HG03139 (cell line): ENCODE measurements at regions not wholly inside any gene's neighbourhood (a gene's known extent, or its start where the extent isn't known, plus 50 kb on each side); places are given as distances from the start of the nearest gene placed in this dataset.

Experiments used
- ATAC-seq: cut with Tn5 transposase; IDR thresholded peaks from one replicate; pipeline ENCODE4 v1.9.1; 2021; ENCODE audit not compliant: unreplicated experiment

GRCh38 chr10:78504181-78504580 is 470.5 kb downstream of the RPS24 start:
- no peak for ATAC-seq

DNA sequence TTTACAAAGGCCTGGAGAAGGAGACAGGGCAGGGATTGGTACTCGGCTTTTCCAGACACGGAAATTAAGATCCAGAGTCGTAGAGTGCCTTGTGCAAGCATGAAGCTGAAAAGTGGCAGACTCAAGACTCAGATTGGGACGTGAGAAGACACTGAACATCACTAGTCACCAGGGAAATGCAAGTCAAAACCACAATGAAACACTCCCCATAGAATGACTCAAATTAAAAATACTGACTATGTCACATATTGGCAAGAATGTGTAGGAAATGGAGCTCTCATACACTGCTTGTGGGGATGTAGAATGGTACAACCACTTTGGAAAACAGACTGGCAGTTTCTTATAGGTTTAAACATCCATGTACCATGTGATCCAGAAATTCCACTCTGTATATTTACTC is 472.0 kb downstream of the RPS24 start:
- no peak for ATAC-seq

- ATAC-seq = no peak
These were observed 473.0 kb downstream of the RPS24 start for GRCh38 chr10:78506614-78507013.

GRCh38 chr10:78507510-78508160 is 474.0 kb downstream of the RPS24 start:
- ATAC-seq = no peak

- ATAC-seq = no peak
These were observed 475.5 kb downstream of the RPS24 start for GRCh38 chr10:78508955-78509748.

DNA sequence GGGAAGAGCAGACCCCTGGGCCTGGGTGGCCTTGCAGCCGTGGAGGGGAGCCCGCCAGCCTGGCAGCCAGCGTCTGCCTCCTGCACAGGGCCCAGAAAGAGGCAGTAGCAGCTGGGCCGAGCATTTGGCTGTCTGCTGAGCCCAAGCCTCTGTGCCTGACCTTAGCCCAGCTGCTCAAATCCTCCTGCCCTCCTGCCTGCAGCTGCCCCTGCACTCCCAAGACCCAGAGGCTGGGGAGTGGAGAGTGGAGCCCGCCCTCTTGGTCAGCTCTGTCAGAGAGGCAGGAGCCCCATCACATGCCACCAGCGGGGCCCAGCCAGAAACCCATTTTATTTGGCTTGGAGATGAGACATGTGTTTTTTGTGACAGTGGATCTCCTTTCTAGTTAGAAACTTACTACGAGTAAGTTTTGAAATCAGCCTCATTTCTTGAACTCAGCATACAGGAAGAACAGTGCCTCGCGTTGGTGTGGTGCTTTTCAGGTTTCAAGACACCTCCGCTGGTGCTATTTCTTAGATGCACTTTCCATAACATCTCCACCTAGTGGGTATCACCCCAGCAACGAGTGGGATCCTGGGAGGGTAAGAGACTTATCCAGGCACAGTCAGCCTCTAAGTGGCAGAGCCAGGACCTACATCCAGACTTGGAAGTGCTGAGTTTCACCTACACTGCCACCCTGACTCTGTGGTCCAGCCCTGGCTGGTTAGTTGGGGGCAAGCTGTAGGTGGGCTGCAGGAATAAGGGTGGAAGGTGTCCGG is 477.1 kb downstream of the RPS24 start:
- ATAC-seq = no peak

GRCh38 chr10:78511324-78512204 is 477.9 kb downstream of the RPS24 start:
- no peak for ATAC-seq

GRCh38 chr10:78512205-78512550 is 478.5 kb downstream of the RPS24 start:
- no peak for ATAC-seq

DNA sequence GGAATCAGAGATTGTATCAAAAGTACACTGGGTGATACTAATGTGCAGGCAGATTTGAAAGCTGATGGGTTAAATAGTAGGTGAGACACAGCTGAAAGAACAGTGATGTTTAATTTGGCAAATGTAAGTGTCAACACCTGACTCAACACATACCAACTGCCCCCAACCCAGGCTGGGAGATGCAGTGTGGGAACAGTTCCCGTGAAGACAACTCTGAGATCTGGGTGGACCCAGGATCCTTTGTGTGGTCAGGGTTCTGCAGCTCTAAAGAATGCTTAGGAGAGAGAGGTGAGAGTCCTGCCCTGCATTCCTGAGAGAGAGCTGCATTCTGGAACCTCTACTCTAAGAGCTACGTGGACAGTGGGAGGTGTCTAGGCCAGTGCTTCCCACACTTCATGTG is 479.7 kb downstream of the RPS24 start:
- no peak for ATAC-seq

- no peak for ATAC-seq
These were observed 480.3 kb downstream of the RPS24 start for GRCh38 chr10:78513986-78514385.

DNA sequence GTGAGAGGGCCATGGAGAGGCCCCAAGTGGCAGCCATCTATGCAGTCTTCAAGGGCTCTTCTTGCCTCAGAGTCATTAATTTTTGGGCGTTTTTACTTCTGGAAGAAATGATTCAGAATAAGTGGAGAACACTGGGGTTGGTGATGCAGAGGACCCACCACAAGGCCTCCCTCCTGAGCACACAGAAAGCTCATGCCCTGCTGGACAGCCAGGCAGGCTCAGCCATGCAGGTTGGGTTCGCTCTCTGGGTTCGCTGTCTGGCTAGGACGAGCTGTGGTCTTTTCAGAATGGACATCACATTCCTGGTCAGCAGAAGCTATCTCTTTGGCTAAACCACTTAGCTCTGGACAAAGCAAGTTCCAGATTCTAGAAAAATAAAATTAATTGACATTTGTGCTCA is 480.8 kb downstream of the RPS24 start:
- no peak for ATAC-seq

- ATAC-seq = no peak
These were observed 481.6 kb downstream of the RPS24 start for GRCh38 chr10:78515038-78515872.

DNA sequence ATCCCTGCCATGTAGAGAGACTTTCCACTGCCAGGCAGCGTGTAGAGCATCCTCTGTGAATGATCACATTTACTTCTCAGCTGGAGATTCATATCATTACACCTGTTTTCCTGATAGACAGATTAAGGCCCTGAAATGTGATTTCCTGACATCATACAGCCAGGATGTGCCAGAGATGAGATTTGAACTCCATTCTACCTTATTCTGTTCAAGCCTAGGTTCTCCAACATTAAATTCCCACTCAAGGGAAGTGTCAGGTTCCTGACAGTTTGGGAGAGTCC is 482.1 kb downstream of the RPS24 start:
- no peak for ATAC-seq

DNA sequence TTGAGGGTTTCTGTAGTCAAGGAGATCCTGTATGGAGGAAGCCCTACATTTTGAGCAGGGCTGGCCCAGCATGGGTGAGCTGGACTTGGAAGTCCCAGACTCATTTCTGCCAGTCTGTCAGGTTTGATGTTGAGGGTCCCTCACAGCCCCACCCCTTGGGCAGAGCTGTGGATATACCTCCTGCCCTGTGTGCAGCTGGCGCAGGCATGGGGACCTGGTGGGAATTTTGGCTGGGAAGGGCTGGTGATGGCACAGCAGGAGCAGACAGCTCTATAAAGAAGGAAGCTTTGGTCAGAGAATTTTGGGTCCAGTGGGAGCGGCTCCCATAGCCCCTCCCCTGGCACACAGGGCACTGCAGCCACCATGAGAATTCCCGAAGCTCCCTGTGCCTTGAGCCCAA is 482.6 kb downstream of the RPS24 start:
- ATAC-seq = no peak

DNA sequence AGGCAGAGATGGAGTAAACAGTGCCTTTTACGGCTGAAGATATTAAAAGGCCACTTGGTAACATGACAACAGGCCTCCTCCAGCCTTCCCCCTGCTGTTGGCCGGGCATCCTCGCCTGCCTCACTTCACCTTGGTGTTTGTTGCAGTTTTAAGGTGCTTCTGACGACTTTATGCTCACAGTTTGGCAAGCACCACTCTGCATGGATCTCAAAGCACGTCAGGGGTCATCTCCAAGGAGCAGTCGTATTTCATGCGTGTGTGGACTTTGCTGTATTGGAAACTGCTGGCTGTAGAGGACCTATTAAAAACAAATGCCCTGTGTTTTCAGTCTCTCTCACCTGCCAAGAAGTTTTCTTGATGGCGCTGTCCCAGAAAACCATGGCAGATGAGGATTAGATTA is 483.1 kb downstream of the RPS24 start:
- no peak for ATAC-seq

DNA sequence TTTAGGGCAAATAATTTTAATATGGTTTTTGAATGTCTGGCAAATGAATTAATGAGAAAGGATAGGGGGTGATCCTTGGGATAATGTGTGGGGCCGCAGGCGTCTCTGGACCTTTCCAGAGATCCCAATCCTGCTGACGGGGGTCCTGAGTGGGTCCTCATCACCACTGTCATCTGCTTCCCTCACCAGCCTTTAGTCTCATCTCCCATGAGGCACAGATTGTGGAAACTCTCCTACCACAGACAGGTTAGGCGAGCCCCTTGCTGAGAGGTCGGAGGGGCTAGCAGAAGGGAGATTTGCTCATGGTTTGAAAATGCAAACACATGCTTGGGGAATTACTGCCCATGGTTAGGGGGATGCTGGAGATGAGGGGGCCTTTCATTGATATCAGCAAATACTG is 484.6 kb downstream of the RPS24 start:
- no peak for ATAC-seq

GRCh38 chr10:78520737-78521430 is 487.2 kb downstream of the RPS24 start:
- no peak for ATAC-seq

DNA sequence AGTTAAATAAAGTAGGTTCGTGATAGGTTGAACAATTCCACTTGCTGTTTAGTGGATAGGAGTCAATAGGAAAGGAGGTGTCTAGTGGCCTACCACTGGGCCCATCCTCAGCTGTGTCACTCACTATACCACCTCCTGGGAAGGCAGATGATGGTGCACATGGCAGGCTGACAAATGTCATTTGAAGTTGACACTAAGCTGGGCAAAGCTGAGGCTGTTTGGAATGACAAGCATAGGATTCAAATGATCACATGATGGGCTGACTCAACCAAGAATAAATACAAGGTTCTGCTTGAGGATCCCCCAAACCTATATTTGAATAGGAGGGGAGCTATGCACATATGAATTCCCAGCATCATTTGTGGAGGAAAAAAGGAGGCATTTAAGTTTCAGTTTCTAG is 489.8 kb downstream of the RPS24 start:
- ATAC-seq = no peak

DNA sequence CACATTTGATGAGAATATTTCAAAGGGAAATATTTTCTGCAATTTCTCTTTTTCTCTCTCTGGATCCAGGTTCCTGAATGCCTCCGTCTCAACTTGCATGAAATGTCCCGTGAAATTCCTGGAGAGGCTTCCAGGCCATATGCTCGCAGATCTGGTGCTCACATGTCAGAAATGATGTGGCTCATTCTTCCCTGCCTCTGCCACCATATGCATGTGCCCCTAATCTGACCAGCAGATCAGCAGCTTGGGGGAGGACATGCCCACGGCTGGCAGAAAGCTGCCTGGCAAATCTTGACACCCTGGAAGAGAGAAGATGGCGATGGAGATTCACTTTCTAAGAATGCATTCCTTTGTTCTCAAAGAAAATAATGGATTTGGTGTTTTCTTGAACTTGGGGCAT is 490.7 kb downstream of the RPS24 start:
- no peak for ATAC-seq

GRCh38 chr10:78524941-78525340 is 491.3 kb downstream of the RPS24 start:
- ATAC-seq = no peak
